Activated CD4-positive, alpha-beta T cell treated with anti-CD3 and anti-CD28 coated beads, Interleukin-2, amount 50 U/mL, for 4 hours (primary cell): ENCODE measurements at regions not wholly inside any gene's neighbourhood (a gene's known extent, or its start where the extent isn't known, plus 50 kb on each side); places are given as distances from the start of the nearest gene placed in this dataset.
"Not testable (repeated sequence)": the region's sequence is repeated elsewhere in the genome, so short reads cannot be mapped to it uniquely, and the experiment has no call there.

Experiments used
- DNase-seq, 2 experiments: peaks; one replicate each; pipeline ENCODE4 v3.0.0-alpha.2; 2020

- no peak for DNase-seq
These were observed 1733.6 kb upstream of the CELF4 start for GRCh38 chr18:39299152-39299551.

GRCh38 chr18:39297225-39297624 is 1731.6 kb upstream of the CELF4 start:
- no peak for DNase-seq

DNA sequence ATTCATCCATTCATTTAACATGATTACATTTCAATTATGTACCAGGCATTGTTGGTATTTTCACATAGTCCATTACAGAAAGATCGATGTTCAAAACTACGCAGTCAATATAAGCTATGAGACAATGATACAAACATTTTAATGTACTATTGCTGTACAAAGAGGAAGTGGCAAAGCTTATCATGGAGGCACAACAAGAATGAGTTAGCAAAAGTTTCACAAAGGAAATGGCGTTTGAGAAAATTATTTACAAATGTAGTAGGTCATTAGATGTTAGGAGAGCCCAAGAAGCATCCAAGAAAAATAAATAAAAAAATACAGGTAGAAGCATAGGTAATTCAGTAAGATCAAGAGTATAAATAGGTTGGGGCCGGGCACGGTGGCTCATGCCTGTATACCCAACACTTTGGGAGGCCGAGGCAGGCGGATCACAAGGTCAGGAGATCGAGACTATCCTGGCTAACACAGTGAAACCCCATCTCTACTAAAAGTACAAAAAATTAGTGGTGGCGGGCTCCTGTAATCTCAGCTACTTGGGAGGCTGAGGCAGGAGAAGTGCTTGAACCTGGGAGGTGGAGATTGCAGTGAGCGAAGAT is 1730.8 kb upstream of the CELF4 start:
- DNase-seq, result no peak

DNA sequence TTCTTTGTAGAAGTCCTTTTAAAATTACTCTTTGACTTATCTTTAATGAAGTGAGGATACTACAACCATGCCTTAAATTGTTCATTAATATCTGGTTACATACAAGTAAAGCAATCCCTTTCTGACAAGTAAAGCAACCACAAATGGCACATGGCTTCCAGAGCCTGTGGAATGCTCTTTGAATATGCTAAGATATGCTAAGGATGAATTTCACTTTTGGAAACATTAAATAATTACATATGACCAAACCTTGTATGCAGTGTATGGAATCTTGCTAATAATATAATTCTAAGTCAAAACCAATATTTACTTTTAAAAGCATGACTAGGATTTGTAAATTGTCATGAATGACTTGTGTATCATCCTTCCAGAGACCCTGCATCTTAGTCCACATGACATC is 1711.2 kb upstream of the CELF4 start:
- DNase-seq, result no peak

DNA sequence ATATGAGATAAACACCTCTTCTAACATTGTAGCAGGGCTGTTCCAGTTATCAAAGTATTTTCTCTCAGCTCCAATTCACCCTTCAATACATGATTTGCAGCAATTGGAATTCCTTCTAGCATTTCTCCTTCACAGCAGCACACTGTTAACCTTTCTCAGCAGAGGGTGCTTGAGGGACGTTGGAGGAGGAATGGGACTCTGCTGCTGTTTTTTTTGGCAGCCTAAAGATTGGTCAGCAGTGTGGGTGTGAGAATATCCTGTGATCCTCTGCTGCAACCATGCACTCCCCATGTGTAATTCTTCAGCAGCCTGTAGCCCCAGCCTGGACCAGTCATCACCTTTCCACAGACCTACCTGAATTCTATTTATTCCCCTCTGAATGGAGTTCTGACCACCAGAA is 1708.9 kb upstream of the CELF4 start:
- DNase-seq, result no peak

- no peak for DNase-seq
These were observed 1706.6 kb upstream of the CELF4 start for GRCh38 chr18:39272230-39272629.

DNA sequence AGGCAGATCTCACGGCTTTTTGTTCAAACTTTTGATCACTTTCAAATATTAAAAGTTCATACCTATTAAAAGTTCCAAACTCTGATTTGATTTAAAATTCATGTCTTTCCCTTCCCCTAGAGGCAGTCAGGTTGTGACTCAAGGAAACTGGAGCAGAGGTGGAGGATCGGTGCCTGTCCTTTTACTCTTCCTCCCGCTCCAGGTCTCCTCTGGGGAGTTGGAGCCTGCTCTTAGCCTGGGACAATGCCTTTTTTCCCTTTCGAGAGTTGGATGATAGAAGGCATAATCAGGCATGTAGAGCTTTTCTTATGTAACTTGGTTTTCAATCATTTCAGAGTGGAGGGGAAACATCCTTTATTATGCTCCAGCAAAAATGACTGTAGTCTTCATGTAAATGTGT is 1706.1 kb upstream of the CELF4 start:
- no peak for DNase-seq

GRCh38 chr18:39260565-39260964 is 1695.0 kb upstream of the CELF4 start:
- DNase-seq, result no peak

DNA sequence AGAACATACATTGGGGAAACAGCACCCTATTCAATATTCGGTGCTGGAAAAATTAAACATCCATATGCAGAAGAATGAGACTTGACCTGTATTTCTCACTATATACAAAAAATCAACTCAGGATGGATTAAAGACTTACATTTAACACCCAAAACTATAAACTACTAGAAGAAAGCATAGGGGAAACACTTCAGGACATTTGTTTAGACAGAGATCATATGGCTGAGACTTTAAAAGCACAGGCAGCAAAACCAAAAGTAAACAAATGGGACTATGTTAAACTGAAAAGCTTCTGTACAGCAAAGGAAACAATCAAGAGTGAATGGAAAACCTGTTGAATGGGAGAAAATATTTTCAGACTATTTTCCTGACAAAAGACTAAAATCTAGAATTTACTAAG is 1694.1 kb upstream of the CELF4 start:
- no peak for DNase-seq

DNA sequence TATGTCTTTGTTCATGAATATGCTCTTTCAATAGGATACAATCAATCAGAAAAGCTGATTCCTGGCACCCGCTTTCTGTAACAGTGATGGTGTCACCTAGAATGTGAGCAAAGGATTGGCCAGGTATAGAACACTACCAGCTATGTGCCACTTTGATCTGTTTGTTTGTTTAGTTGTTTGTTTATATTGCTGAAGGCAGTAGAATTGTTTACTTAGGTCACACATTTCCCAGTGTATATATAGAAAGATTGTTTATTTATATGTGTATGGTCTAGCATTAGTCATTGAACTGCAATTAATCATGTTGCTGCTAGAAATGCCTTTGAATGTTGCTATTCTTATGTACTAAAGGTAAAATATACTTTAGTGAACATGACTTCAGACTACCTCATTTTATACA is 1678.6 kb upstream of the CELF4 start:
- no peak for DNase-seq

DNA sequence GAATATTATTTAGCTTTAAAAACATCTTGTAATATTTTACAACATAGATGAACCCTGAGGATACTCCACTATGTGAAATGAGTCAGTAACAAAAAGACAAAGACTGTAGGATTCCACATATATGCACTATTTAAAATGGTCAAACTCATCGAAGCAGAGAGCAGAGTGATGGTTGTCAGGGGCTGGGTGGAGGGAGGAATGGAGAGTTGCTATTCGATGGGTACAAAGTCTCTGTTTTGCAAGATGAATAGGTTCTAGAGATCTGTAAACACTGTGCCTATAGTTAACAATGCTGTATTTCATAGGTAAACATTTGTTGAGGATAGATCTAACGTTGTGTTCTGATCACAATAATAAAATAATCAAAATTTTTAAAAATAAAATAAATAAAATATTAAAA is 1675.9 kb upstream of the CELF4 start:
- no peak for DNase-seq

- no peak for DNase-seq
These were observed 1673.5 kb upstream of the CELF4 start for GRCh38 chr18:39238981-39239660.

DNA sequence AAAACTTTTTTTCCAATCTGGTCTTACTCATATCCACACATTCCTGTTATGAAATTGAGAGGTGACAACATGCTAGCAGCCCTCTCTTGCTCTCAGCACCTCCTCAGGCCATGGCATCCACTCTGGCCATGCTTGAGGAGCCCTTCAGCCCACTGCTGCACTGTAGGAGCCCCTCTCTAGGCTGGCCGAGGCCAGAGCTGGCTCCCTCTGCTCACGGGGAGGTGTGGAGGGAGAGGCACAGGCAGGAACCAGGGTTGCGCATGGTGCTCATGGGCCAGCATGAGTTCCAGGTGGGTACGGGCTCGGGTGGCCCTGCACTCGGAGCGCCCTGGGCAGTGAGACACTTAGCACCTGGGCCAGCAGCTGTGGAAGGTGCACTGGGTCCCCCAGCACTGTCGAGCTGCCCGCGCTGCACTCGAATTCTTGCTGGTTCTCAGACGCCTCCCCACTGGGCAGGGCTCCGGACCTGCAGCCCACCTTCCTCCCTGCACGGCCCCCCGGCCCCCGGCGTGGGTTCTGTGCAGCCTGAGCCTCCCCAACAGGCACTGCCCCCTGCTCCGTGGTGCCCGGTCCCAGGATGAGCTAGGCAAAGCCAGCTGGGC is 1669.6 kb upstream of the CELF4 start:
- no peak for DNase-seq

GRCh38 chr18:39232937-39233336 is 1667.3 kb upstream of the CELF4 start:
- no peak for DNase-seq

- no peak for DNase-seq
These were observed 1666.9 kb upstream of the CELF4 start for GRCh38 chr18:39232490-39232889.

DNA sequence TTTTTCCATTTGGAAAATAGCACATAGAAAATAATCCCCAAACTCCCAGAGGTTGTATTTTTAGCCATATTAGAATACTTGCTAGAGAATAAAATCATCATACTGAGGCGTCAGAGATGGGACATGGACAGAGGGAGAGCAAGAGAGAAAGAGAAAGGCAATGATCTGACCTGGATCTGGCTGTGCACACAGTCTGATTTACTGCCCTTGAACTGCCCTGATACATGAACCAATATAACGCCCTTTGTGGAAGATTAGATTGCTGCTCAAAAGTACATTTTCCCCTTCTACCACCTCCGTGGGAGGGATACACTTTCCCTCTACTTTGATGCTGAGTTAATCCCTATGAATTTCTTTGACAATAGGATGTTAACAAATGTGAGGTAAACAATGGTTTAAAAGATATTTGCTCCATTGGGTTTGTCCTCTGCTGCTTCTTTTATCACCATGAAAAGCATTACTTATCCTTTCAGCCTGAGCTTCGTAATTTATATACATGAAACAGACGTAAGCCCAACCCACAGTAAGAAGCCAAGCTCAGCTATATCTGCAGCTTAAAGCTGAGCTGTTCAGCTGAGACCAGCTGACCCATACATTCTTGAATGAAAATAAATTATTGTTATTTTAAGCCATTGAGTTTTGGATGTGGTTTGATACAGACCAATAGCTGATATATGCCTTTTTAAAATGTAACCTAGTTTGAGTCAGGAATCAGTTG is 1664.6 kb upstream of the CELF4 start:
- DNase-seq, result no peak

DNA sequence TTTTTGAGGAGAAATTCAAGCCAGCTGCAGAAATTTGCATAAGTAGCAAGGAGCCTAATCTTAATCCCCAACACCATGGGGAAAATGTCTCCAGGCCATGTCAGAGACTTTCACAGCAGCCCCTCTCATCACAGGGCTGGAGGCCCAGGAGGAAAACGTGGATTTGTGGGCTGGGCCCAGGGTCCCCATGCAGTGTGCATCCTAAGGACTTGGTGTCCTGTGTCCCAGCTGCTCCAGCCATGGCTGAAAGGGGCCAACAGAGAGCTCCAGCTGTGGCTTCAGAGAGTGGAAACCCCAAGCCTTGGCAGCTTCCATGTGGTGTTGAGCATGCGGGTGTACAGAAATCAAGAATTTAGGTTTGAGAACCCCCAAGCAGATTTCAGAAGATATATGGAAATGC is 1662.2 kb upstream of the CELF4 start:
- not testable (repeated sequence) for DNase-seq

DNA sequence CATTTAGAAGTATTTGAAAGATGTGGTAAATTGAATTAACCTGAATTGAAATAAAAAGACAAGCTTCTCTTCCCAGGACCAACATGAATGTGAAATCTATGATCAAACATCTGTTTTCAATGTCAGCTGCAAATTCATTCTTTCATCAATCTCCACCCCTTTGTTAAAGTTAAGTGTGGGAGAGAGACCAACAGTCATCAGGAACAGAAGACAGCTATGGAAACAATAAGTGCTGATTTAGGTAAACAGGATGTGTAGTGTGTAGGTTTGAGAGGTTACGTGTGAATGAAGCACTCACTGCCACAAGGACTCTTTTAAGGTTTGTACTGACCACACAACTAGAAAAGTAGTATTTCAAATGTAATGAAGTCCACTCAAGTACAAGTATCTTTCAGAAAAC is 1659.8 kb upstream of the CELF4 start:
- DNase-seq, result no peak

DNA sequence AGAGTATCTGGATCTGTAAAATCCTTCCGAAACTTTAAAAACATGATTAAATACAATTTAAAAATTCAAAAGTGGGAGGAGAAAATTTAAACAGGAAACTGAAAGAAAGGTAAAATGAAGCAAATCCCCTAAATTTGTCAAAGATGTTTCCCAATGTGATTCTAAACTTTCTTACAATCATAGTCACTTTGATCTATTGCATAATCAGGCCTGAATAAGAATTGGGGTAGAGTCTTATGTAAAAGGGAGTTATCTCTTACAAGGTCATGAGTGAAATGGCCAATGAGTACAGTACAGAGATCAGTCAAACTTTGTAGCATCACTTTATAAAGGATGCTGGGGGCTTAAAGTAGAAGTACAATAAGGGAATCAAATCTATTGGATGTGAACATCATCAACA is 1657.7 kb upstream of the CELF4 start:
- DNase-seq, result no peak

- no peak for DNase-seq
These were observed 1650.3 kb upstream of the CELF4 start for GRCh38 chr18:39215920-39216319.

- DNase-seq, result no peak
These were observed 1645.9 kb upstream of the CELF4 start for GRCh38 chr18:39211461-39211860.

GRCh38 chr18:39209173-39209572 is 1643.6 kb upstream of the CELF4 start:
- DNase-seq, result no peak

- DNase-seq, result no peak
These were observed 1643.1 kb upstream of the CELF4 start for GRCh38 chr18:39208729-39209128.

GRCh38 chr18:39208190-39208589 is 1642.6 kb upstream of the CELF4 start:
- DNase-seq, result no peak
